NCI-H446 (cell line): ENCODE measurements at regions not wholly inside any gene's neighbourhood (a gene's known extent, or its start where the extent isn't known, plus 50 kb on each side); places are given as distances from the start of the nearest gene placed in this dataset.

Experiments
- DNase-seq, 2 experiments: peaks; one replicate each; lab custom pipeline; 2025; lab: John Stamatoyannopoulos, UW

DNA sequence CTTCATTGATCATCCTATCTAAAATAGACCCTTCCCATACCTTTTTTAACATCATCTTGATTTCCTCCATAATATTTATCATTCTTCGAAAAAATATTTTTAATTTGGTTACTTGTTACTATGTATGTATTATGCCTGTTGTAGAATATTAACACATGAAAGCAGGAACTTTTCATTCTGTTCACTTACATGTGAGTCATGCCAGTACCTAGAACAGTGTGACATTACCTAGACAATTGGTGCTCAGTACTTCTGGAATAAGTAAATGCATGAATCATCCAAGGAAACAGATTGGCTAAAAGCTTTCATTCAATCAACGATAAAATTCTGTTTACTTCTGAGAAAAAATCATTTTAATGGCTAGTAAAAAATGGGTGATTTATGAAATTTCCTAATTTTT lies 76.4 kb downstream of the CXXC4 start:
- no peak for DNase-seq

- no peak for DNase-seq
Measured at GRCh38 chr4:104417357-104417882, 77.3 kb downstream of the CXXC4 start.

GRCh38 chr4:104416725-104417356 lies 77.9 kb downstream of the CXXC4 start:
- DNase-seq = no peak

DNA sequence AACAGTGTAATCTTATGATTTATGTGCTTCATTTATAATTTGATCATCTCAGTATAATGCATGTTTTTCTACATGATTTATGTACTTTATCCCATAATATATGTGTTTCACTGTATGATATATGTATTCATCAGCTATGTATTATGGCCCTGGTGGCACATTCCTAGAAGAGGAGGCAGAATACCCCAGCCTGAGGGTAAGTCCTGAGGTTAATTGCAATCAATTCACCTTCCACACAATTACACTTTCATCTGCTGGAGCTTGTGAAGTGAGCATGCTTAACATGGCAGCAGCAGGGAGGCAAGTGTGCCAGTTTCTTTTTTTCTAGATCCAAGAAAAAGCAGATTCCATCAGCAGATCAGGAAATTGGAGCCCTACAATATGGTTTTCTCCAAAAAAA lies 81.2 kb downstream of the CXXC4 start:
- DNase-seq = peak; percentile 6 to 31

DNA sequence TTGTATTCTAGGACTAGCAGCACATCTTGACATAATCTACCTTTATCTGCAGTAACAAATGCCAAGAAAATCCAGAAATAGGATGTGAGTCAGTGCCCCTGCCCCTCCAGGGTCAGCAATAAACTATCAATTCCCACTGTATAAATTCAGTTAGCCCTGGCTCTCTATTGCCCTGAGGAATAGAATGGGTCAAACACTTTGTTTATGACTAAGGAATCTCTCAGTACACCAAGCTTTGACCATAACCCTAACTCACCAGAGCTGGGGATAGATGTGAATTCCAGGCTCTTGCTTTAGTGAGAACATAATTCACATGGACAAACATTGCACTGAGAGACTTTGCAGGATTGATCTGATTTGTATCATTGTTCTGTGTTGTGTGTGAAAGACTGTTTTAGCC lies 82.3 kb downstream of the CXXC4 start:
- no peak for DNase-seq

DNA sequence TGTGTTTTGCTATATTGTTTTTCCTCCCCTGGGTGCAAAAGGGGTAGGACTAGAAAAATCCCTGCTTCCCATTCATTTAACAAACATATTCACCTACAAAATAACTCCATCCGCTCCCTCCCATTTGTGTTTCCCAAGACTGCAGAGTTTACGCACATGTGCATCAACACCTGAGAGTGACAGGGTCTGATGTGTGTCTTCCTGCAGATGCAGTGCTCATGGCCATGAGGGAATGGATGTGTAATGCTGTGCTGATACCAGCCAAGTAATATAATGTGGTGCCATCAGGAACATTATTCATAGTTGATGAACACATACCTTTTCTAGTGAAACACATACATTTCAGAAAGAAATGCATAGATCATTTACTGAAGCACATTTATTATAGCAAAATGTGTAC lies 83.2 kb downstream of the CXXC4 start:
- DNase-seq = no peak

GRCh38 chr4:104408878-104409277 lies 85.8 kb downstream of the CXXC4 start:
- DNase-seq = no peak

GRCh38 chr4:104404361-104404760 lies 90.3 kb downstream of the CXXC4 start:
- DNase-seq = no peak

DNA sequence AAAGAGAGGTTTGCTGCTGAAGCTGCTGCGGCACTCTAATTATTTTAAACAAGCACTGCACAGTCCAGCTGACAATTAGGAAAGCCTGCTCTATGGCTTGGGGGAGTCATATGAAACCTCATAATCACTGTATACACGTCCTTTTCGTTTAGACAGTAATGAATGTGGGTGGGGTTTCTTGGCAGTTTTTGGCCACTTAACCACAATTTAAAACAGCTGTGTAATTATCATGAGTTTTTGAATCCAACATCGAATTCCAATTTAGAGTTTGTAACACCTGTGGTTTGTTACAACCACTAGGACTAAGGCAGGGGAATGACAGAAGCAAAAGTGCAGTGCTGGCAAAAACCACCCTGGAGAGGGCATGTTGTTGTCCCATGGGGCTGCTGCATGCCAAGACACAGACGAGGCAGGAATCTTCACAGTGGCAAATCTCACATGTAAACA lies 99.5 kb downstream of the CXXC4 start:
- DNase-seq = peak in 1 of 2 experiments; percentile 34

DNA sequence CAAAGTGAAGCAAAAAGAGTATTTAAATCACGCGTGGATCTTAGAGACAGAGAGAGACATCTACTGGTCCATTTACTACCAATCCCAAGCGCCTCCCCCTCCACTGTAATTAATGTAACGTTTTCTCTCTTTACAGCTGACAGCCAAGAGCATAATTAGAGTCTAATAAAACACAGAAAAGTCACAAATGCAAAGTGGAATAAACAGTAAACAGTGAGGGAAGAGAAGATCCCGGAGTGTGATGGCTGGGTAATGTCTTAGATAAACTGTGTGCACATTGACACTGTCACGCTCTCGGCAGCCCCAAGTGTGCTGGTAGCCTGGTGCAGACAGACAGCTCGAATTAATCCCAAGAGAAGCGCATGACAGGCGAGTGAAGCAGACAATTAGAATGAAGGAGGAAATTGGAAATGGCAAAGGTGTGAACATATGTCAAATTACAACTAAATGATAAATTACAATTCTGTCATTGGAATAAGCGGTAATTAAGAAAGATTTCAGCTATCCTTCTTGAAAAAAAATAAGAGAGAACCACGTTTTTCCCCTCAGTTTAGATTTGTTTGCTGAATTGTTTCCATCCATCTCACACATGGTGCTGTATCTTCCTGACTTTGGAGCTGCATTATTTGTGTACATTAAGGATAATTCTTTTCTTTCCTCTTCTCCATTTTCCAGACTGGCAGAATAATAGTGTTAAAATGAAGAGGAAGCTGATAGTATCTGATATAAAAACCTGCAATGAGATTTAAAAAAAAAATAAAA lies 100.1 kb downstream of the CXXC4 start:
- DNase-seq = no peak

GRCh38 chr4:104393655-104394324 lies 100.9 kb downstream of the CXXC4 start:
- no peak for DNase-seq

- DNase-seq = no peak
Measured at GRCh38 chr4:104385713-104386112, 109.0 kb downstream of the CXXC4 start.

- DNase-seq = no peak
Measured at GRCh38 chr4:104382961-104383360, 111.7 kb downstream of the CXXC4 start.

- no peak for DNase-seq
Measured at GRCh38 chr4:104381729-104382128, 113.0 kb downstream of the CXXC4 start.

- DNase-seq = no peak
Measured at GRCh38 chr4:104365618-104366017, 129.1 kb downstream of the CXXC4 start.

DNA sequence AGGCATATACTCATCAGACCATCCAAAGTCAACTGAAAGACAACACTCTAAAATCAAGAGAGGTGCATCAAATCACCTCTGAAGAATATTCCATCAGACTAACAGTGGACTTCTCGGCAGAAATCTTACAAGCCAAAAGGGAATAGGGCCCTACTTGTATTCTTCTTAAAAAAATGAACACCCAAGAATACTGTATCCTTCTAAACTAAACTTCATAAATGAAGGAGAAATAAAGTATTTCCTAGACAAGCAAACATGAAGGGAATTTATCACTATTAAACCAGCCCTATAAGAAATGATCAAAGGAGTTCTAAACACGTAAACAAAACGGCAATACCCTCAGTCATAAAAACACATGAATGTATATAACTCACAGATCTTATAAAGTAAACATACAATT lies 141.2 kb downstream of the CXXC4 start:
- DNase-seq = no peak

GRCh38 chr4:104352211-104352610 lies 142.5 kb downstream of the CXXC4 start:
- DNase-seq = no peak

DNA sequence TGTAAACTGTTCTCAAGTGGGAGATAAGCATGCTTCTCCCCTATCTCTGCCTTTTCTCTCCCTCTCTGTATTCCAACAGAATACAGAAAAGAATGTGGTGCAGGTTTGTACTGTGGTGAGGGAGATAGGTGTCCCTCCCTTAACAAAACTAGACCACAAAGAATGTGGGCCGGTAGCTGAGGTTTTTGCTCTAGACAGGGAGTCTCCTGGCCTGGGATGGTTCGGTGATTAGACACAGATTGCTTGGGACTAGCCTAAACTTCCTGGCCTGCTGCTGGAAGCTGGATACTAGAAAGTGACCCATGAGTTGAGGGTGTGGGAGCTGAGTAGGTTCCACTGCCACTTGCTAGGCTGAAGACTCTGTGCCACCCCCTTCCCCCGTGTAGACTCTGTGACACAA lies 143.0 kb downstream of the CXXC4 start:
- no peak for DNase-seq

DNA sequence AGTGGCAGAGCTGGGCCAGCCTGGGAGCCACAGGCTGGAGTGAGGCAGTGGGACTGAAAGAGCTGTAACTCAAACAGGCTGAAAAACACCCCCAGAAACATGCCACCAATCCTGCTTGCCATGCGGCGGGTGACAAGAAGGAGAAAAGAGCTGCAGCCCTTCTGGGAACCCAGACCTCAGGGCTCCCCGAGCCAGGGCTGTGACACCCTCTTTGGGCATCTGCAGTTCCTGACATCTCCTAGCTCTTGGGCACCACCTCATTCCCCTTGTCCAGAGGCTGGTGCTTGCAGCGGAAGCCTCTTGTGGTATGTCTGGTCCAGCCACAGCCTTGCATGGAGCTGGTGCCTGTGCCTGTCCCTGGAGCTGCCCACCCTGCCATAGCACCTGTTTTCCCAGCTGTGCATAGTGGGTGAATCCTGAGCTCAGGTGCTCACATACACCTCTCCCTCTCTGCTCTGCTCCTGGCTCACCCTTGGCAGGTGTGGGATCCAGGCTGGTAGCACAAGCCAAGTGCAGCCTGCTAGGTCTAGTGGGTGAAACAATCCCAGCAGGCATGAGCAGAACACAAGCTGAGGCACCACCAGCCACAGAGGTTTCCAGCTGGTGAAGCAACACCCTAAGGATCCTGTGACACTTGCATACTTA lies 149.0 kb downstream of the CXXC4 start:
- no peak for DNase-seq

- DNase-seq = no peak
Measured at GRCh38 chr4:104344342-104344980, 150.2 kb downstream of the CXXC4 start.

GRCh38 chr4:104334410-104334809 lies 160.3 kb downstream of the CXXC4 start:
- DNase-seq = no peak
